GM12878 (cell line): ENCODE measurements at regions not wholly inside any gene's neighbourhood (a gene's known extent, or its start where the extent isn't known, plus 50 kb on each side); places are given as distances from the start of the nearest gene placed in this dataset.

ENCODE experiments used
- ATAC-seq: fragments of 200-7000 bp; cut with Tn5 transposase; 3 replicates; pipeline ENCODE4 v1.9.1; 2020; ENCODE audit warnings: mild to moderate bottlenecking, moderate library complexity
- BruUV-seq: library from RNA; stranded (reverse); fragments of 400-500 nt; replicated peaks from 2 replicates; lab custom pipeline; 2021; lab: Mats Ljungman, UMichigan
- CTCF ChIA-PET: fragments of 300-600 bp; sonication (Branson Sonifier 250); formaldehyde crosslinking; extraction: SDS; loops from one replicate; lab custom pipeline; 2021; ENCODE audit warnings: inconsistent platforms; lab: Yijun Ruan, JAX
- POLR2A ChIA-PET: fragments of 350-600 bp; formaldehyde crosslinking; extraction: SDS; loops from one replicate; lab custom pipeline; 2021; ENCODE audit warnings: inconsistent platforms; lab: Charles Lee
- RAD21 ChIA-PET: fragments of 300-600 bp; sonication (Branson Sonifier 250); formaldehyde crosslinking; loops from one replicate; lab custom pipeline; 2023; ENCODE audit warnings: antibody characterized with exemption; ENCODE audit not compliant: unreplicated experiment; lab: Charles Lee
- SMC1A ChIA-PET: fragments of 300-600 bp; sonication (Branson Sonifier 250); formaldehyde crosslinking; loops from one replicate; lab custom pipeline; 2023; ENCODE audit not compliant: unreplicated experiment, uncharacterized antibody; lab: Charles Lee
- DNase-seq: peaks from one replicate; pipeline ENCODE4 v3.0.0-alpha.2; 2011; ENCODE audit warnings: low read depth, low spot score
- FAIRE-seq: peaks from 3 replicates; lab custom pipeline; 2011; peaks lifted over from hg19 to GRCh38; lab: Jason Lieb, UNC
- H2AFZ ChIP-seq: 2 replicates; pipeline ENCODE4 v1.6.0; 2011; ENCODE audit warnings: low read depth, low read length, control low read depth; ENCODE audit not compliant: control insufficient read depth
- H3K27ac ChIP-seq: 2 replicates; pipeline ENCODE4 v1.5.1; 2011; ENCODE audit warnings: control low read depth; ENCODE audit not compliant: control insufficient read depth, insufficient read depth
- H3K27me3 ChIP-seq, 2 experiments: replicated peaks in 1 of 2; 2 replicates each; pipeline versions ENCODE4 v1.6.0 to v1.6.1; 2011; ENCODE audit warnings: low read length in 1 of 2; ENCODE audit not compliant: control insufficient read depth in 2 of 2, insufficient read depth in 2 of 2
- H3K36me3 ChIP-seq, 2 experiments: 2 replicates each; pipeline ENCODE4 v1.5.1; 2011; ENCODE audit warnings: low read length in 1 of 2; ENCODE audit not compliant: control insufficient read depth in 2 of 2, insufficient read depth in 2 of 2
- H3K4me1 ChIP-seq: 2 replicates; pipeline ENCODE4 v1.6.1; 2011; ENCODE audit warnings: mild to moderate bottlenecking, low read length, moderate library complexity, mixed read lengths; ENCODE audit not compliant: control insufficient read depth, insufficient read depth
- H3K4me2 ChIP-seq: 2 replicates; pipeline ENCODE4 v1.6.0; 2011; ENCODE audit warnings: control low read depth; ENCODE audit not compliant: control insufficient read depth, insufficient read depth
- H3K4me3 ChIP-seq: fragments of 200-600 bp; sonication (generic); 2 replicates; pipeline ENCODE4 v1.5.1; 2016
- H3K79me2 ChIP-seq: 2 replicates; pipeline ENCODE4 v1.6.0; 2011; ENCODE audit warnings: low read length; ENCODE audit not compliant: control insufficient read depth, insufficient read depth
- H3K9ac ChIP-seq: 2 replicates; pipeline ENCODE4 v1.8.0; 2011; ENCODE audit warnings: low read length, control low read depth, mixed read lengths; ENCODE audit not compliant: control insufficient read depth, insufficient read depth
- H3K9me3 ChIP-seq: replicated peaks from 3 replicates; pipeline ENCODE4 v1.5.1; 2011; ENCODE audit warnings: mild to moderate bottlenecking, low read length; ENCODE audit not compliant: control insufficient read depth, insufficient read depth
- H4K20me1 ChIP-seq: 2 replicates; pipeline ENCODE4 v1.6.0; 2011; ENCODE audit not compliant: control insufficient read depth, insufficient read depth
- BRCA1 ChIP-seq: IDR thresholded peaks from 2 replicates; pipeline ENCODE4 v1.6.1; 2011; ENCODE audit warnings: low read depth, low read length, improper control_type of control experiment
- CHD1 ChIP-seq: IDR thresholded peaks from 2 replicates; pipeline ENCODE4 v1.6.1; 2012; ENCODE audit warnings: low read depth, low read length, improper control_type of control experiment
- DPF2 ChIP-seq: fragments of 450-650 bp; IDR thresholded peaks from 2 replicates; pipeline ENCODE4 v1.6.1; 2017; ENCODE audit warnings: mild to moderate bottlenecking
- MTA2 ChIP-seq: fragments of 450-650 bp; IDR thresholded peaks from 2 replicates; pipeline ENCODE4 v1.6.1; 2016; ENCODE audit warnings: low read depth, mild to moderate bottlenecking, moderate library complexity
- RAD51 ChIP-seq: fragments of 450-650 bp; IDR thresholded peaks from 2 replicates; pipeline ENCODE4 v1.6.1; 2016; ENCODE audit warnings: moderate library complexity, mild to moderate bottlenecking, inconsistent platforms
- SUZ12 ChIP-seq: fragments of 200-600 bp; sonication (generic); IDR thresholded peaks from one replicate; pipeline ENCODE4 v1.6.1; 2018; ENCODE audit warnings: antibody characterized with exemption, mild to moderate bottlenecking; ENCODE audit not compliant: unreplicated experiment
- WGBS: methylation state at CpG from one replicate; pipeline ENCODE4 v1.1.6; 2016; ENCODE audit warnings: low lambda C conversion rate; ENCODE audit not compliant: insufficient replicate concordance, insufficient coverage; ENCODE audit errors: missing lambda C conversion rate; 5-methylcytosine and 5-hydroxymethylcytosine counted together
- in situ Hi-C: fragments of 300-500 bp; cut with MboI; formaldehyde crosslinking; loops from 9 replicates; pipeline ENCODE4 v1.14.3; 2018; ENCODE audit warnings: mixed read lengths
- intact Hi-C: fragments of 100-400 bp; cut with micrococcal nuclease; formaldehyde crosslinking; loops from one replicate; pipeline ENCODE4 v1.14.2; 2022; ENCODE audit not compliant: unreplicated experiment

- no TSS peak for BruUV-seq
- ChIA-PET RAD21 (no interaction called here), SMC1A (interaction anchor here (1.0 kb wide), 1 partner anchor 13 kb away, joined by 3 read pairs; no protein-coding TSS in a partner anchor), POLR2A (no interaction called here), CTCF (interaction anchor here (0.8 kb wide), 1 partner anchor 294 kb away, joined by 3 read pairs; no protein-coding TSS in a partner anchor)
- in situ Hi-C loops (no loop called here), intact Hi-C loops (no loop called here)
- Histone ChIP-seq H3K36me3 (no peaks in the 10 kb centered on the region), H3K9me3 (no peaks in the 10 kb centered on the region), H3K4me2 (no peak overlapping the region), H3K27me3 (no peaks in the 10 kb centered on the region; a peak in 1 of 4 replicates), H3K4me3 (no peak overlapping the region), H3K27ac (no peak overlapping the region), H3K79me2 (no peaks in the 10 kb centered on the region), H3K4me1 (no peaks in the 10 kb centered on the region), H3K9ac (no peak overlapping the region), H4K20me1 (no peaks in the 10 kb centered on the region), H2AFZ (no peak overlapping the region)
- FAIRE-seq, result no peak
- TF ChIP-seq DPF2 (no peak), MTA2 (peak; percentile 42; the same call in 1 of the 2 replicates)
- 0% methylated on average over 1 of the region's 1 CpG for whole genome bisulfite sequencing
- ATAC-seq, result no peak
- DNase-seq, result no peak
These were observed 198.1 kb upstream of the UGT8 start for GRCh38 chr4:114400531-114400930.

GRCh38 chr4:114401483-114401882 lies 197.1 kb upstream of the UGT8 start:
- H3K4me3 ChIP-seq, result no peak overlapping the region
- H3K27ac ChIP-seq, result no peak overlapping the region
- no peaks in the 10 kb centered on the region; a peak in 1 of 4 replicates for H3K27me3 ChIP-seq
- H2AFZ ChIP-seq, result no peak overlapping the region
- H3K79me2 ChIP-seq, result no peaks in the 10 kb centered on the region
- SMC1A ChIA-PET, result interaction anchor here (0.8 to 1.2 kb wide), 3 partner anchors 13 to 293 kb away, joined by 3 read pairs; no protein-coding TSS in a partner anchor
- intact Hi-C loops (no loop called here), in situ Hi-C loops (no loop called here)
- CTCF ChIA-PET, result no interaction called here
- DNase-seq (no peak), FAIRE-seq (no peak), ATAC-seq (no peak)
- no peaks in the 10 kb centered on the region for H3K9me3 ChIP-seq
- H3K4me1 ChIP-seq, result no peaks in the 10 kb centered on the region
- no peaks in the 10 kb centered on the region for H4K20me1 ChIP-seq
- RAD21 ChIA-PET, result no interaction called here
- H3K4me2 ChIP-seq, result no peak overlapping the region
- POLR2A ChIA-PET, result no interaction called here
- H3K9ac ChIP-seq, result no peak overlapping the region
- WGBS, result 32% methylated on average over 2 of the region's 2 CpGs
- no TSS peak for BruUV-seq
- TF ChIP-seq SUZ12 (no peak), BRCA1 (no peak), CHD1 (no peak), RAD51 (no peak)
- TF ChIP-seq, all 136 proteins: peak for 0
- H3K36me3 ChIP-seq, result no peaks in the 10 kb centered on the region
